DLD1 (cell line): ENCODE measurements at regions not wholly inside any gene's neighbourhood (a gene's known extent, or its start where the extent isn't known, plus 50 kb on each side); places are given as distances from the start of the nearest gene placed in this dataset.

Experiments used
- in situ Hi-C: cut with HindIII; loops from 2 replicates; pipeline ENCODE4 v1.10.0; 2017; ENCODE audit warnings: low sequenced_read_pairs

GRCh38 chr5:32504329-32504988 lies 59.9 kb upstream of the ZFR start:
- in situ Hi-C loops = no loop called here

DNA sequence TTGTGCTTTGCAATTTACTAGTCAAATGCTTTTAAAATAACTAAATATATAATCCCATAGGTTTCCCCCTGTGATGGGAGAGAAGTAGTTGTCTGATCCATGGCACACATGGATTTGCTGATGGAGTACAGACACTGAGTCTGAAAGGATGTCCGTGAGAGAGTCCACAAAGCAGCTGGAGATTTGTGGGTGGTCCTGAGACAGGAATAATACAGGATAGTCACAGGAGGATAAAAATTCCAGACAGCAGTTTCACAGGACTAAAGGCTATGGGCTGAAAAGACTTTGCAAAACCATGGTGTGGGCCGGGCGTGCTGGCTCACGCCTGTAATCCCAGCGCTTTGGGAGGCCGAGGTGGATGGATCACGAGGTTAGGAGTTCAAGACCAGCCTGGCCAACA lies 58.7 kb upstream of the ZFR start:
- in situ Hi-C loops = no loop called here

DNA sequence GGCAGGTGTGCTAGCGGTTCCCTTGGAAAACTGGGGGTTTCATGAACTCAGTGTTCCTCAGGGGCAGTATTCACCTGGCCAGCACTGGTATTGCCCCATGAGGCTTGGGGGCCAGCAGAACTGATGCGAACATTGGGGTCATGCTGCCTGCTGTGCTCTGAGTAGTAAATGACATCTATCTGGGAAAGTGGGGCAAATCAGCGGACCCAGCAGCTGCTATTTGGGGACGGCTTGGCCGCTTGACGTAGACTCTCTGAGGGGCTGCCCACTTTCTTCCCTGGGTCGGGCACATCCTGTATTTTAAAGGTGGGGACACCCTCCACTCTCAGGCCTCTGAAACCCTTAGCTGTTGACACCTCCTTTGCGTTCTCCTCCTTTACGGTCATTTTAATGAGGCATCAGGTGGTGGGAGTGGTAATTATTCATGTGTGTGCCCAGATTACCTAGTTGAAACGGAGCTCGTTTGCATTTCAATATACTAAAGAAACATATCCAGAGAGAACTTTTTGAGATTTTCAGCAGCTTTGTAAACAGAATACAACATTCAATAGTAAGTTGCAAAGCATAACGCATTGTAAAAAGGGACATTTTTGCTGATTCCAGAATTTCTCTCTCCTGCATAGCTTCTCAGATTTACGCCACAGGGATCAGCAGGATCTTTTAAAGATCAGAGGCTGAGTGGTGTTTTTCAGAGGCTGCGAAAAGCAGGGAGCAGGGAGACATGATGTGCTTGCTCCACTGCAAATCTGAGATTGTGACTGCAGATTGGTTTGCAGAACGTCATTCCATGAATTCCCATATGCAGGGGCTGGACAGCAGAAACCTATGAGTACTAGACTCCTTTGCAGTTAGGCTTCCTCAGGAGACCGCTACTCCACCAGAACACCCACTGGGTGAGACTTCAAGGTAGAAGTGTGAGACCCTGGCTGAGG lies 56.8 kb upstream of the ZFR start:
- in situ Hi-C loops = no loop called here

- in situ Hi-C loops = no loop called here
Measured at GRCh38 chr5:32500181-32500580, 55.6 kb upstream of the ZFR start.

DNA sequence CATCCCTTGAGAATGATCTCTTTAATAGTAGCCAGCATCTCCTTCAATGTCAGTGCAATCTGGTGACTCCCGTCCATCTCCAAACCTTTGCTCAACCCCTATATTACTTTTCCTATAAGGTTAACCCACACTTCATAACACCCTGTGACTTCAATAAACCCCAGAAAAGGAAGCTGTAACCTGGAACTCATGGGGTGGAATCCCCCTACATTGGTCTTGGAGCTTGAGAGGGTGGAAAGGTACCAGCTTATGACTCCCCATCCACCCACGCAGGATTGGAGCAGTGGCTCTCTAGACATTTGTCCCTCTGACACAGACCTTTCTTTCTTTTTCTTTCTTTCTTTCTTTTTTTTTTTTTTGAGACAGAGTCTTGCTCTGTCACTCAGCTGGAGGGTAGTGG lies 54.7 kb upstream of the ZFR start:
- in situ Hi-C loops = loop anchor here (5.0 kb wide), 1 partner anchor 42 kb away; no protein-coding TSS in a partner anchor

DNA sequence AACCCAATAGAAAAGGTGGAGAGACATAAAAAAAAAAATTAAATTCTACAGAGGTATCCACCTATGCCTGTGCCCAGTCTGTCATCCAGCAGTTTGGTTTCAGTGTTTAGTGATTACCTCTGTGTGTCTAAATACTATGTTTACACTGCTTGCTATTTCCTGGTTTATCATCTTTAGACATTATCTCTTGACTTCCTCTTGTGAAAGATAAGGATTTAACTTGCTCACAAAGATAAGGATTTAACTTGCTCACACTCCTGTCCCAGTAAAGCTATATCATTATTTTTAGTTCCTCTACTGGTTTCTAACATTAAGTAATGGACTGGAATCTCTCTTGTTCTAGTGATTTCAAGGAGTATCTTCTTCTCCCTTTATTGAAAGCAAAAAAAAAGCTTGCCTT lies 53.9 kb upstream of the ZFR start:
- in situ Hi-C loops = loop anchor here (5.0 kb wide), 1 partner anchor 41 kb away; no protein-coding TSS in a partner anchor

DNA sequence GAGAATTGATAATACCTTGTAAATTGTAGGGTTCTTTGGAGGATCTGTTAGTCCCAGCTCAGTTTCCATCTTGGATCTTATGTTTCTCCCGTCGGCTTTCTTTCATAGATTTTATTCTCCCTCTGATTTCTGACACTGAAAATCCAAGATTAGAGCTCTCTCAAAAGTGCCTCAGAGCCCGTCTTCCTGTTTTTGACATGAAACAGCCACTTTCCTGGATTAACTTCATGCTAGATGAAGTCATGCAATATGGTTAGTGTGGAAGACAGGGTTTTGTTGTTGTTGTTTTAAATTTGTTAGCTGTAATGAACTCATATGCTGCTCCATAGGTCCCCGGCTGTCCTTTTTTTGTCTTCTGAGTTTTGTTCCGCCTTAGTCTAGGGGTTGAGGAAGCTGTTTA lies 51.6 kb upstream of the ZFR start:
- in situ Hi-C loops = loop anchor here (5.0 kb wide), 1 partner anchor 39 kb away; no protein-coding TSS in a partner anchor

GRCh38 chr5:32494827-32495226 lies 50.3 kb upstream of the ZFR start:
- in situ Hi-C loops = loop anchor here (5.0 kb wide), 1 partner anchor 38 kb away; no protein-coding TSS in a partner anchor
